NCI-H1417 (cell line): ENCODE measurements at regions not wholly inside any gene's neighbourhood (a gene's known extent, or its start where the extent isn't known, plus 50 kb on each side); places are given as distances from the start of the nearest gene placed in this dataset.

Experiments
- DNase-seq, 3 experiments: peaks; one replicate each; lab custom pipeline; 2025; lab: John Stamatoyannopoulos, UW

- DNase-seq, result peak; percentile 3 to 73 (median 14)
Observed at GRCh38 chr5:92800365-92800764, 780.7 kb downstream of the NR2F1-AS1 start.

- no peak for DNase-seq
Observed at GRCh38 chr5:92795633-92796032, 785.4 kb downstream of the NR2F1-AS1 start.

GRCh38 chr5:92780057-92780456, 801.0 kb downstream of the NR2F1-AS1 start:
- no peak for DNase-seq

GRCh38 chr5:92779536-92779935, 801.5 kb downstream of the NR2F1-AS1 start:
- no peak for DNase-seq

- no peak for DNase-seq
Observed at GRCh38 chr5:92778261-92778660, 802.8 kb downstream of the NR2F1-AS1 start.

- no peak for DNase-seq
Observed at GRCh38 chr5:92777421-92777820, 803.6 kb downstream of the NR2F1-AS1 start.

- no peak for DNase-seq
Observed at GRCh38 chr5:92775711-92776615, 805.1 kb downstream of the NR2F1-AS1 start.

GRCh38 chr5:92769978-92770377, 811.0 kb downstream of the NR2F1-AS1 start:
- DNase-seq, result no peak

GRCh38 chr5:92761585-92761984, 819.4 kb downstream of the NR2F1-AS1 start:
- no peak for DNase-seq

- no peak for DNase-seq
Observed at GRCh38 chr5:92760550-92760949, 820.5 kb downstream of the NR2F1-AS1 start.

- no peak for DNase-seq
Observed at GRCh38 chr5:92758552-92758951, 822.5 kb downstream of the NR2F1-AS1 start.

- no peak for DNase-seq
Observed at GRCh38 chr5:92749943-92750342, 831.1 kb downstream of the NR2F1-AS1 start.

- no peak for DNase-seq
Observed at GRCh38 chr5:92748072-92748676, 832.8 kb downstream of the NR2F1-AS1 start.

- DNase-seq, result no peak
Observed at GRCh38 chr5:92741906-92742305, 839.1 kb downstream of the NR2F1-AS1 start.

- DNase-seq, result peak in 1 of 3 experiments; percentile 37
Observed at GRCh38 chr5:92734211-92734940, 846.6 kb downstream of the NR2F1-AS1 start.

GRCh38 chr5:92730486-92730885, 850.5 kb downstream of the NR2F1-AS1 start:
- no peak for DNase-seq

- DNase-seq, result no peak
Observed at GRCh38 chr5:92729088-92729487, 851.9 kb downstream of the NR2F1-AS1 start.

- no peak for DNase-seq
Observed at GRCh38 chr5:92715946-92716520, 865.0 kb downstream of the NR2F1-AS1 start.

- DNase-seq, result no peak
Observed at GRCh38 chr5:92713826-92714225, 867.2 kb downstream of the NR2F1-AS1 start.

GRCh38 chr5:92713335-92713743, 867.7 kb downstream of the NR2F1-AS1 start:
- peak in 1 of 3 experiments; percentile 2 for DNase-seq

- DNase-seq, result peak in 1 of 3 experiments; percentile 2
Observed at GRCh38 chr5:92711956-92712355, 869.1 kb downstream of the NR2F1-AS1 start.

GRCh38 chr5:92704590-92704989, 876.4 kb downstream of the NR2F1-AS1 start:
- peak in 1 of 3 experiments; percentile 1 for DNase-seq
